Neural cell (in vitro differentiated cells): ENCODE measurements at regions not wholly inside any gene's neighbourhood (a gene's known extent, or its start where the extent isn't known, plus 50 kb on each side); places are given as distances from the start of the nearest gene placed in this dataset.

Source experiments
- H2AFZ ChIP-seq: fragments of 200-600, 300-800 bp; sonication (generic), shearing (Covaris generic); 2 replicates; pipeline ENCODE4 v1.6.0; 2014; ENCODE audit warnings: low read depth, mild to moderate bottlenecking, antibody characterized with exemption, low read length, moderate library complexity
- H3F3A ChIP-seq: fragments of 200-600 bp; shearing (Covaris generic); 2 replicates; pipeline ENCODE4 v1.6.1; 2016; ENCODE audit warnings: mild to moderate bottlenecking, moderate library complexity, mixed read lengths, antibody characterized with exemption, low read length; ENCODE audit not compliant: insufficient read depth, poor library complexity, severe bottlenecking
- H3K27ac ChIP-seq: fragments of 200-600, 300-800 bp; sonication (generic), shearing (Covaris generic); 2 replicates; pipeline ENCODE4 v1.5.1; 2014; ENCODE audit warnings: mild to moderate bottlenecking, low read length, moderate library complexity
- H3K27me3 ChIP-seq: fragments of 300-800, 200-600 bp; sonication (generic), shearing (Covaris generic); 2 replicates; pipeline ENCODE4 v1.6.0; 2014; ENCODE audit warnings: mild to moderate bottlenecking, low read depth, low read length, moderate library complexity; ENCODE audit not compliant: insufficient read depth
- H3K36me3 ChIP-seq: fragments of 300-800, 200-600 bp; sonication (generic), shearing (Covaris generic); 2 replicates; pipeline ENCODE4 v1.5.1; 2014; ENCODE audit warnings: mild to moderate bottlenecking, antibody characterized with exemption, low read length, moderate library complexity; ENCODE audit not compliant: insufficient read depth
- H3K4me2 ChIP-seq: fragments of 300-800, 200-600 bp; sonication (generic), shearing (Covaris generic); 2 replicates; pipeline ENCODE4 v1.6.0; 2014; ENCODE audit warnings: mild to moderate bottlenecking, low read length
- H3K4me3 ChIP-seq: fragments of 300-800, 200-600 bp; sonication (generic), shearing (Covaris generic); 2 replicates; pipeline ENCODE4 v1.5.1; 2014; ENCODE audit warnings: mild to moderate bottlenecking, low read length, moderate library complexity
- H3K79me2 ChIP-seq: fragments of 200-600 bp; shearing (Covaris generic); replicated peaks from 2 replicates; pipeline ENCODE4 v1.6.0; 2014; ENCODE audit warnings: mild to moderate bottlenecking, low read length, moderate library complexity; ENCODE audit not compliant: insufficient read depth
- H3K9ac ChIP-seq: fragments of 300-800, 200-600 bp; sonication (generic), shearing (Covaris generic); 2 replicates; pipeline ENCODE4 v1.6.1; 2016; ENCODE audit warnings: mild to moderate bottlenecking, low read length, mixed read lengths
- H3K9me2 ChIP-seq: fragments of 200-600 bp; shearing (Covaris generic); 2 replicates; pipeline ENCODE4 v1.6.1; 2016; ENCODE audit warnings: mild to moderate bottlenecking, low read length, mixed read lengths; ENCODE audit not compliant: insufficient read depth
- H3K9me3 ChIP-seq: fragments of 200-600, 300-800 bp; sonication (generic), shearing (Covaris generic); 2 replicates; pipeline ENCODE4 v1.6.1; 2016; ENCODE audit warnings: mild to moderate bottlenecking, mixed run types, low read length, moderate library complexity, mixed read lengths
- H4K20me1 ChIP-seq: fragments of 200-600 bp; shearing (Covaris generic); 2 replicates; pipeline ENCODE4 v1.6.1; 2016; ENCODE audit warnings: mild to moderate bottlenecking, mixed run types; ENCODE audit not compliant: insufficient read depth
- CTCF ChIP-seq: fragments of 450-650 bp; IDR thresholded peaks from 2 replicates; pipeline ENCODE4 v1.5.1; 2014; ENCODE audit warnings: antibody characterized with exemption, mild to moderate bottlenecking, moderate library complexity; ENCODE audit not compliant: poor library complexity, severe bottlenecking
- EP300 ChIP-seq: fragments of 450-650 bp; conservative IDR thresholded peaks from 2 replicates; pipeline ENCODE4 v1.6.1; 2014; ENCODE audit warnings: antibody characterized with exemption, mild to moderate bottlenecking, moderate library complexity; ENCODE audit not compliant: poor library complexity, severe bottlenecking
- EZH2 ChIP-seq: fragments of 200-600, 300-800 bp; shearing (Covaris generic), sonication (generic); IDR thresholded peaks from 2 replicates; pipeline ENCODE4 v1.6.1; 2014; ENCODE audit warnings: antibody characterized with exemption, low read length, borderline replicate concordance, mild to moderate bottlenecking; ENCODE audit not compliant: insufficient read depth, poor library complexity, severe bottlenecking
- MXI1 ChIP-seq: fragments of 450-650 bp; conservative IDR thresholded peaks from 2 replicates; pipeline ENCODE4 v1.6.1; 2014; ENCODE audit warnings: antibody characterized with exemption, mild to moderate bottlenecking; ENCODE audit not compliant: poor library complexity, severe bottlenecking
- POLR2AphosphoS5 ChIP-seq: IDR thresholded peaks from 2 replicates; pipeline ENCODE4 v1.6.1; 2012
- RAD21 ChIP-seq: fragments of 450-650 bp; conservative IDR thresholded peaks from 2 replicates; pipeline ENCODE4 v1.6.1; 2014; ENCODE audit warnings: antibody characterized with exemption, mild to moderate bottlenecking, moderate library complexity
- REST ChIP-seq: IDR thresholded peaks from 2 replicates; pipeline ENCODE4 v1.6.1; 2012; ENCODE audit warnings: borderline replicate concordance
- SMC3 ChIP-seq: fragments of 450-650 bp; conservative IDR thresholded peaks from 2 replicates; pipeline ENCODE4 v1.6.1; 2014; ENCODE audit warnings: antibody characterized with exemption, mild to moderate bottlenecking, moderate library complexity; ENCODE audit not compliant: poor library complexity
- TAF1 ChIP-seq: IDR thresholded peaks from 2 replicates; pipeline ENCODE4 v1.6.1; 2012; ENCODE audit warnings: low read depth

GRCh38 chr3:189100866-189101265, 70.9 kb upstream of the TPRG1 start:
- H4K20me1 ChIP-seq, result no peaks in the 10 kb centered on the region
- no peaks in the 10 kb centered on the region for H3K79me2 ChIP-seq
- no peaks in the 10 kb centered on the region for H3F3A ChIP-seq
- H3K9me2 ChIP-seq, result no peaks in the 10 kb centered on the region
- no peaks in the 10 kb centered on the region for H3K36me3 ChIP-seq
- H3K4me3 ChIP-seq, result no peak overlapping the region
- no peaks in the 10 kb centered on the region for H3K9me3 ChIP-seq
- H3K27me3 ChIP-seq, result no peaks in the 10 kb centered on the region
- H3K27ac ChIP-seq, result no peak overlapping the region
- H3K9ac ChIP-seq, result no peak overlapping the region
- H3K4me2 ChIP-seq, result no peak overlapping the region
- TF ChIP-seq EP300 (no peak), MXI1 (no peak), CTCF (no peak), EZH2 (no peak)
- H2AFZ ChIP-seq, result no peak overlapping the region

- Histone ChIP-seq H3K9me3 (no peaks in the 10 kb centered on the region), H3K9me2 (no peaks in the 10 kb centered on the region), H3K4me2 (no peak overlapping the region), H4K20me1 (no peaks in the 10 kb centered on the region), H3K27me3 (no peaks in the 10 kb centered on the region), H3K4me3 (no peak overlapping the region), H3K79me2 (no peaks in the 10 kb centered on the region), H3K27ac (no peak overlapping the region), H3F3A (no peaks in the 10 kb centered on the region), H3K9ac (no peak overlapping the region), H3K36me3 (no peaks in the 10 kb centered on the region), H2AFZ (no peak overlapping the region)
- no peak for TF ChIP-seq TAF1
These were observed 70.2 kb upstream of the TPRG1 start for GRCh38 chr3:189101594-189101993.

- H3K4me2 ChIP-seq, result no peak overlapping the region
- no peak overlapping the region for H2AFZ ChIP-seq
- no peaks in the 10 kb centered on the region for H3K9me3 ChIP-seq
- no peaks in the 10 kb centered on the region for H3F3A ChIP-seq
- no peaks in the 10 kb centered on the region for H4K20me1 ChIP-seq
- no peaks in the 10 kb centered on the region for H3K36me3 ChIP-seq
- H3K27me3 ChIP-seq, result no peaks in the 10 kb centered on the region
- no peaks in the 10 kb centered on the region for H3K79me2 ChIP-seq
- no peaks in the 10 kb centered on the region for H3K9me2 ChIP-seq
- TF ChIP-seq EZH2 (no peak), POLR2AphosphoS5 (no peak), SMC3 (no peak), RAD21 (no peak), EP300 (no peak), CTCF (no peak), TAF1 (no peak), MXI1 (no peak), REST (no peak)
- no peak overlapping the region for H3K9ac ChIP-seq
- no peak overlapping the region for H3K4me3 ChIP-seq
- no peak overlapping the region for H3K27ac ChIP-seq
These were observed 68.6 kb upstream of the TPRG1 start for GRCh38 chr3:189103208-189103607.
